HG02973 (cell line): ENCODE measurements at regions not wholly inside any gene's neighbourhood (a gene's known extent, or its start where the extent isn't known, plus 50 kb on each side); places are given as distances from the start of the nearest gene placed in this dataset.

Experiments
- ATAC-seq: cut with Tn5 transposase; IDR thresholded peaks from one replicate; pipeline ENCODE4 v1.9.1; 2021; ENCODE audit warnings: moderate library complexity; ENCODE audit not compliant: unreplicated experiment

- no peak for ATAC-seq
These were observed 84.6 kb upstream of the FSTL4 start for GRCh38 chr5:133696782-133697507.

GRCh38 chr5:133696006-133696584 is 83.8 kb upstream of the FSTL4 start:
- ATAC-seq, result no peak

DNA sequence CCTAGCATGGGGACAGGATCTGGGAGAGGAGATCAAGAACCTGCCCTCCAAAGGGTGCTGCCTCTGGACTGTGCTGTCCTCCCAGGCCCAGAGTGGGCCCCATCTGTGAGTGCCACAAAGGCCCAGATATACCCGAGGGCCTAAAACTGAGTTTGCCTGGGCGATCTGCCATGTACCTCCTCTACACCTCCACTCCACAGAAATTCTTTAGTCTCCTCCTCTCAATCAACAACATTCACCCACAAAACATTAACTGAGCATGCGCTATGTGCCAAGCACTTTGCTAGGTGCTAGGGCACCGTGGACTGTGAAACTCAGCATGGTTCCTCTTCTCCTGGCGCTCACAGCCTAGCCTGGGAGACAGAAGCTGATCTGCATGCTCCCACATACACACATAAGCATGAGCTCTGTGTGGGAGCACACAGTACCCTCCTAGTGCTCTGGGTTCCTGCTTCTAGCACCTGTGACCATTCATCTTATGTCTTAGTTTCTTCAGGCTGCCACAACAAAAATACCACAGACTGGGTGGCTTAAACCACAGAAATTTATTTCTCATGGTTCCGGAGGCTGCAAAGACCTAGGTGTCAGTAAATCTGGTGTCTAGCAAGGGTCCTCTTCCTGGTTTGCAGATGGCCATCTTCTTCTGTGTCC is 82.0 kb upstream of the FSTL4 start:
- ATAC-seq, result no peak

GRCh38 chr5:133691448-133691847 is 79.1 kb upstream of the FSTL4 start:
- no peak for ATAC-seq

DNA sequence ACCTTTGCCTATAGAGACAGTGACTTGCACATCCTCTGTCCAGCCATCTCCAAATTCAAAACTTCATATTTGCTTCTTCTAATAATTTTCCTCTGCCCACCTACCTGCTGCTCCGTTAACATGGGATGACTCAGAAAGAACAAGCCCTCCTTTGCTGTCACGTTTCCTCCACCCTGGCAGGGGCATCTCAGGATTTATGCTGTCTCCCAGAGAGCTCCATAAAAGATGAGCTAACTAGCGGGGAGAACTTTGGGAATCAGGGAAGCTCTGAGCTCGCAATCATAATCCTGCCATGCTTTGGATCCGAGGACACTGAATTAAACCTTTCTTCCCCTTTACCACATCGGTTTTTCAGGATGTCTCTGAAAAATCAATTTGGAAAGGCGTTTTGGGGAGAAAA is 78.4 kb upstream of the FSTL4 start:
- no peak for ATAC-seq

DNA sequence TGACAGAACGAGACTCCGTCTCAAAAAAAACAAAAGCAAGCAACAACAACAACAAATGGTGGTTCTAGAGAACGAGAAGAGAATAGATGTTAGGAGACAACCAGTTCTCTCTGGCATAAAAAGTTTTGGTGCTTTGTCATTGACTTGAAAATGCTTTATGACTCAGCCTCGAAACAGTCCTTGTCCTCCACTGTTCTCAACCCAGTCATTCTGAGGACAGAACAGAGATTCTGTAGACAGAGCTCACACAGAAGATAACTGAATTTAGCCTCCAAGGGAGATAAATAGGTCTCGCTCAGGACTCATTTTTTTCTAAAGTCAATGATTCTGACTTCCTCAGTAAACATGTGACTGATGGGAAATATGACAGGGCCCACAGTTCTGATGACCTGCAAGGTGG is 76.0 kb upstream of the FSTL4 start:
- ATAC-seq, result no peak

- ATAC-seq, result no peak
These were observed 75.1 kb upstream of the FSTL4 start for GRCh38 chr5:133687212-133688061.

DNA sequence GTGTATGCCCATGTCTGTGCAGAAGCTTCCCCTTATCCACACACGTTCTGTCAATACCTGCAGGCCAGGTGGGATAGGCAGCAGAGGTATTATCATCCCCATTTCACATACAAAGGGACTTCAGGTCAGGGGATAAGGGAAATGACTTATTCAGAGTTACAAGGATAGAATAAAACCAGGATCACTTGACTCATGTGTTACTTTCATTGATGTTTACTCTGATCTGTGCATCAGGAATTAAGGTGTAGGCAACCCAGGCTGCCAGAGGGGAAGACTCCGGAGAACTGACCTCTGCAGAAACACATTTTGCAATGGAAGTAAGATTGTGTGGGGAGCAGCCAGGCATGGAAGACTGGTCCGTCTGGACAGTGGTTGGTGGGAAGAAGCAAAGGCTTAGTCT is 74.2 kb upstream of the FSTL4 start:
- no peak for ATAC-seq

DNA sequence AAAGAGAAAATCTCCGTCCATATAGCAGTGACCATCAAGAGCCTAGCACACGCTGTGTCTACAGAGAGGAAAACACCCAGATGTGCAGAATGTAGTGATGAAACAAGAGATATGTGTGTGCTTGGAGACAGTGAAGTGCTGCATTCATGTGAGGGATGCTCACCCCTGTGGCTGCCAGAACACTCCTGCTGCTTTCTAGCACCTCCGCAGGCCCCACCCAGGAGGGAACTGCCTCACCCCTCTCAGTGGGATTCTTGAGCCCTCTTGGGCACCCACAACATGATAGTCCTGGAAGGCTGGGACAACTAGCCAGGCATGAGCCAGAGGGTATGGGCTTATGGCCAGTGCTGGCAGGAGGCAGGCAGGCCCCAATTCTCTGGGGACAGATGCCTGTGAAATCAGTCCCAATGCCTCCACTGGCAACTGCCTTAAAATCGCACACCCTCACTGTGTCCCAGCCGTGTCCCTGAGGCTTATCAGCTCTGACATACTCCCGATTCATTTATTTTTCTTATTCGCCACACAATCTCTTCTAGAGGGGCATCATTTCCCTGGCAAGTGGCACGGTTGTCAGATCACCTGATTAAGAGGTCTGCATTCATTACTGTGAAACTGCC is 73.2 kb upstream of the FSTL4 start:
- no peak for ATAC-seq

DNA sequence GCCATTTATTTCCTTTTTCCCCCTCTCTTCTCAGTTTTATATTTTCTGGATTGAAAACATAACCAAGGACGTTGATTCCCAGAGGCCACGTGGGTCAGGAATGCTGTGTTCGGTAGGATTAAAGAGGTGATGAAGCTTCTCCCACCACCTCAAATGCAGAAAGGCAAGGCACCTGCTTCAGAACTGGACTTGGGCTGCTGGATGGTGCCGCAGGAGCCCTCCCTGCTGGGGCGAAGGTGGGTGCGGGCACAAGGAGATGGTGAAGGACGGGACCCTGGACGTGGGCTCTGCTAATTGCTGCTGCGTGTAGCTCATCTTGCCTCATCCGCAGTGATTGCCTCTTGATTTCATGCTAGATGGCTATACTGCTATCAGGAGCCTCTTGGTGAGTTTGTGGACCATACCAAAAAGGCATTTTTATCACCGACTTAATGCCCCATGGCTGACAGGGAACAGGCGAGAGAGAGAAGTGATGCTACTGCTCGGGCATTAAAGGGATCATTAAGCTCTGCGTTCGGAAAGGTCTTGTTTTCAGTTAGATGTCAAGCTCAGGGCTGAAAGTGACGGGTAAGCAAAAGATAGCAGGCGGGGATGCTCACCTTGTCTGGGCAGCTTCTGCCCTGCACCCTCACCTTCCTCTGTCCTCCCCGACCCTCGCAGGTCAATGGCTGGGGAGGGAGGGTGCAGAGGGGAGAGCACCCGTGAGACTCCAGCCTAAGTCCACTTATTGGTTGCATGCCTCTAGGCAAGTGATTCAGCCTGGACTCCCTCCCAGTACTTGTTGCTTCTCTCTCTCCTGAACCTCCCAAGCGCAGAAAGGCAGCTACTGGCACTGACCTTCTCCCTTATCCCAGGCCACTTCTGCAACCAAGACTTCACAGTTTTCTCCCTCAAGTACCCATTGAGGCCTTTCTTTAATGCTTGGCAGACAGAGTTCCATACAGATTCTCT is 71.6 kb upstream of the FSTL4 start:
- no peak for ATAC-seq

- ATAC-seq, result no peak
These were observed 70.1 kb upstream of the FSTL4 start for GRCh38 chr5:133682451-133682850.

DNA sequence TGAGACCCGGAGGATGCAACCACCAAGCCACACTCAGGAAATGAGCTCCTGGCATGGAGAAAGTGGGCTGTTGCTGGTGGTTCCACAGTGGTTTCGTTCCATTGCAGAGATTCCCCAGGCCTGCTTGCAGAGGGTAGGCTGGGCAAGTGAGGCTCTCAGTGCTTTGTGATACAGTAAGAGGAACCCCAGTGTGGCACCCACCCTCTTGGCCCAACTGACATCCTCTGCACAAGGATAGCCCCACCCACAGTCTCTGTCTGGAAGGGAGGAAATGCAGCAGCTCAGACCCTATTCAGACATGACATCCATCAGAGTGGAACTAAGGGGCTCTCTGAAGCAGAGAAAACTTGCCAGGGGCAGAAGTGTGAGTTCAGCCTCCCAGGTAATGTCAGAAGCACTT is 69.6 kb upstream of the FSTL4 start:
- ATAC-seq, result no peak

- ATAC-seq, result no peak
These were observed 68.7 kb upstream of the FSTL4 start for GRCh38 chr5:133680830-133681565.

- ATAC-seq, result no peak
These were observed 67.2 kb upstream of the FSTL4 start for GRCh38 chr5:133679534-133679933.

DNA sequence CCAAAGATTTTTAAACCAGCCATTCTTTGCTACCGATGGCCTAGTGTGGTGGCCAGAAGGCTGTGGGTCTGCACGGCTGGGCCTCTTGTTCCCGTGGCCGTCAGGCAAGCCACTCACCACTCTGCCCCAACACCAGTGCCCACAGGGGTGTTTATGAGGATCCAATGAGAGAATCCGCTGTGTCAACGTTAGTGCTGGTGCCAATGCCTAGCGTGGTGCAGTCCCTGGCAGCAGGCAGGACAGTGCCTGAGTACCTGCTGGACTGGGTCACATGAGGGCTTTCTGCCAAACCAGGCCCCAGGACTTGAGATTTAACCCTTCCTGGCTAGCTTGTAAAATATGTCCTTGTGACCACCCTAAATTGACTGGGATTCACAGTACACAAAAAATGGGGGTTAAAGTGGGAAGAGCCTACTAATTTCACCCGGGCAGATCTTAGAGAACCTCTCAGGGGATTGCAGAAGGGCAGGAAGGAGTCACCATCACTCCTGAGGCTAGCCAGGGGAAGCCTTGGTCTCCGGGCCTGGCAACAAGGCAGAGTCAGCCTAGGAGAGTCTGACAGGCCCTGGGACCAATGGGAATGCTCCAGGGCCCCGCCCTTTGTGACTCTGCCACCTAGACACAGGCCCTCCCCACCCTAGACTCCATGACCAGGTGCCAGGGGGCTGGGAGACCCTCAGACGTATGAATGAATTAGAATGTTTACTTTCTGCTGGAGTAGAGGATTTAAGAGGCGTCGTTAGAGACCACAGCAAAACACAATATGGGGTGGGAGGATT is 63.2 kb upstream of the FSTL4 start:
- no peak for ATAC-seq

- no peak for ATAC-seq
These were observed 58.0 kb upstream of the FSTL4 start for GRCh38 chr5:133670336-133670735.

GRCh38 chr5:133669472-133669871 is 57.1 kb upstream of the FSTL4 start:
- no peak for ATAC-seq

DNA sequence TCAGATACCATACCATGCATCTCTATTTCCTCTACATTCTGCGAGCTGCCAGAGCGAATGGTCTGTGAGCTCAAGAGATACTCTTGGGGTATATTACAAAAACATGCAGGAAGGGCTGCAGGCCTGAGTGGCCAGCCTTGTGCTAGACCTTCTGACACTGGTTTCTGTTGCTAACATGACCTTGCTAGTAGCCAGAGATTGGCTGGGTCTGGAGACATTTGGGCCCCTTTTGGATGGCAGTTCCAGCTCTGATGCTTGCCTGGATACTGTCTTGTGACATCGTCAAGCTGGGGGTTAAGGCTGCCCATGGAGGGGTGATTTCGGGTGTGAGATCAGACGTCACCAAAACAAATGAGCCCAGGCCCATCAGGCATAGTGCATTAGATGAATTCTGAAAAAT is 56.1 kb upstream of the FSTL4 start:
- ATAC-seq, result no peak

GRCh38 chr5:133667217-133667616 is 54.9 kb upstream of the FSTL4 start:
- no peak for ATAC-seq
